Forelimb muscle (tissue), 1 donor: ENCODE measurements at regions not wholly inside any gene's neighbourhood (a gene's known extent, or its start where the extent isn't known, plus 50 kb on each side); places are given as distances from the start of the nearest gene placed in this dataset.

ENCODE experiments used
- DNase-seq: peaks from one replicate; pipeline ENCODE4 v3.0.0-alpha.2; 2013; ENCODE audit warnings: low read depth

DNA sequence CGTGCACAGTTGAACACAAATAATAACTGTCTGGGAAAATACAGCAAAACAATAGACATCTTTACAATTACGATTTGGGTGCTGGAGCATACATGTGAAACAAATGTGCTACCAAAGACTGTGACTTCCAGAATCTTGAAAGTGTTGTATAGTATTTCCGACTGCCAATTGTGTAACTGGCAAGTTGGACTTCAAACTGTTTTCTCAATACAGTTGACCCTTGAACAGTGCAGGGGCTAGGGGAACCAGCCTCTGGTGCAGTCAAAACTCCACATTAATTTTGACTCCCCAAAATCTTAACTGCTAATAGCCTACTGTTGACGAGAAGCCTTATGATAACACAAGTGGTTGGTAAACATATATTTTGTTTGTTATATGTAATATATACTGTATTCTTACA, 904.2 kb downstream of the EPHA3 start:
- no peak for DNase-seq

DNA sequence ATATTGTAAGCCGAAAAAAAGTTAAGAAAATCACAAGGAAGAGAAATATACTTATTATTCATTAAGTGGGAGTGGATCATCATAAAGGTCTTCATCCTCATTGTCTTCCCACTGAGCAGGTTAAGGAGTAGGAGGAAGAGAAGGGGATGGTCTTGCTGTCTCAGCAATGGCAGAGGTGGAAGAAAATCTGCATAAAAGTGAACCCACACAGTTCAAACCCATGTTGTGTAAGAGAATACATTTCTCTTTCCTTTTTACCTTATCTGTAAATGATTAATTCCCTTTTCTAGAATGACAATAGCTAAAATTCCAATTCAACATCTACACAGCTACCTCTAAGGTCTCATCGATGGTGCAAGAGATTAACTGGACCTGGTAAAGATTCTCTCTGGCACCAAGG, 904.6 kb downstream of the EPHA3 start:
- DNase-seq = no peak

DNA sequence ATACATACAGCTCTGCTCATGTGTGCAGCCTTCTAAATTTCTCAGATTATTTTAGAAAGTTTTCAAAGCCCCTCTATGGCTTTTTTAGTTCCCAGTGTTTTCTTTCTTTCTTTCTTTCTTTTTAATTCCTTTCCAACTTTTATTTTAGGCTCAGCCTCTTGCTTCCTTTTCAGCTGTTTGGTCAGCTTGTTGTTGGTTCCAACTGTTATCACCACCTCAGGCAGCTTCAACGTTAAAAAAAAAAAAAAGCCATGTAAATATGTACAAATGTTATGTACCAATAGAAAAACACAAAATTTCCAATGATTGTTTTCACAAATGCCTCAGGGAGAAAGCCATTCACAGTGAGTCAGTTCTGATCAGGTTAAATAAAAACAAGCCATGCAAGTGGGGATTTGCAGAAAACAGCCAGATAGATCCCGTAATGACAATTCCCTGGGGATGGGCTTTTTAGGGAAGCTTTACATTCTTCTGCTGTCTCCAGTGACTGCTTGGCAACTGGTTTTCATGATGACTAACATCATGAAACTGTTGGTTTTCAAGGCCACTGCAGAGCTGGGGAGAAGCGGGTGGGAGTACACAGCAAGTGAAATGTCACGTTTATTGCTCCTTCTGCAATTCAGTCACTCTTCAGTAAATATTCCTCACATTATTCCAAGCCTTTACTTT, 908.4 kb downstream of the EPHA3 start:
- DNase-seq = peak; percentile 80

DNA sequence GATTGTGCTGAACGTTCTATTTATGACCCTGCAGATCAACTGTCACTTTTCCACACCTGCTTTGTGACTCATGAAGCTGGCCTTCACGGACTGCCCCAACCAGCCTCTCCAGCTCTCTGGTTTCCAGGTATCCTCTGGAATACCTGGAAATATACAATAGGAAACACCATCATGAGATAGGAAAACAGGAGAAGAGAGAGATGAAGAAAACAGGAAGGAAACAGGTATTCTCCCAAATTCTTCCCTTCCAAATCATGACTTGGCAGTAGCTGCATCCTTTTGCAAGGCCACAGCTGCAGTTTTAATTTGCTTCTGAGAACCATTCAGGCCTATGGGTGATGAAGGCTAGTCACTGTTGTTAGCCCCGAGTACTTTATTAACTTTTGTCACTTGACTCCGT, 909.1 kb downstream of the EPHA3 start:
- no peak for DNase-seq

DNA sequence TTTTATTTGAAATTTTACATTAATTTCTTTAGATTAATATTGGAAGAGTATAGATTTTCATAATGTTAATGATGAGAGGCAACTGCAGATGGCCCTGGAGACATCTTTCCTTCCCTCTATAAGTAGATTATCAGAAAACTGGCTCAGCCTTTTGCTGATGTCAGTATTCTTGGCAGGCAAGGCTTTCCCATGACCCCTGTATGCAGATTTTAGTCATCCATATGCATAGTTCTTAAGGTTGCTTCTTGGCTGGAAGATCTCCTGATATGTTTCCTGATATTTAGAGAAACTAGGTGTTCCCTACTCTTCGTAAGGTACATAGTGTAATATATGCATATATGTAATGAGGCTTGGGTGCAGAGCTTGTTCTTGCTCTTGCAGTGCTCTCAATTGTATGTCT, 911.4 kb downstream of the EPHA3 start:
- no peak for DNase-seq

DNA sequence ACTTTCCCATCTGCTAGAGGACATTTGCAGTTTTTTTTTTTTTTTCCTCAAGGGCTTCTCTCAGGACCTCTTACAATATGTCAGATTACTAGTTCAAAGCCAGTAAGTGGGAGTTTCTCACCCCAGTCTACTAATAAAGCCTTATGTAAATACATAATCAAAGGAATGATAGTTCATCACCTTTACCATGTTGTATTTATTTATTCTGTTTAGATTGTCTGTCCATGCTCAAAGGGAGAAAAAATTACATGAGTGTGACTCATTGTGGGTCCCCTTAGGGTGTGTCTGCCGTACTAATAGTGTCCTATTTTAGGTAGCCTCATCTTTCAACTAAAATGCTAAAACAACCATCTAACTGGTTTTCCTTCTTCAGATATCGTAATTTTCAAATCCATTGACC, 917.6 kb downstream of the EPHA3 start:
- DNase-seq = no peak

DNA sequence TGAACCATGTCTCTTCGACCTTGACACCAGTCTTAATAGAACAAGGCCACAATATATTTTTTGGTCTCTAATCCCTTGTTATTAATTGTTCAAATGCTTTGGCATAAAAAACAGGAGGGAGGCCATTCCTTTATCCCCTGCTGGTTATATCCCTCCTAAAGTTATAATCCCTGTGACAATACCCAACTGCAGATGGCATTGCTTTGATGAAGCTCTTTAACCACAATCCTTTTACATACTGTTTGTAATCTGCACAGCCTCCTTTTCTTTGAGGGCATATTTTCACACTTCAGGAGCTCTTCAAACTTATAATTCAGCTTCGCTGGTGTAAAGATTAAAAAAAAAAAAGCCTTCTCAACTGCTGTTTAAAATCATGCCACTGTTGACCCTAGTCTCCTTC, 919.0 kb downstream of the EPHA3 start:
- no peak for DNase-seq

DNA sequence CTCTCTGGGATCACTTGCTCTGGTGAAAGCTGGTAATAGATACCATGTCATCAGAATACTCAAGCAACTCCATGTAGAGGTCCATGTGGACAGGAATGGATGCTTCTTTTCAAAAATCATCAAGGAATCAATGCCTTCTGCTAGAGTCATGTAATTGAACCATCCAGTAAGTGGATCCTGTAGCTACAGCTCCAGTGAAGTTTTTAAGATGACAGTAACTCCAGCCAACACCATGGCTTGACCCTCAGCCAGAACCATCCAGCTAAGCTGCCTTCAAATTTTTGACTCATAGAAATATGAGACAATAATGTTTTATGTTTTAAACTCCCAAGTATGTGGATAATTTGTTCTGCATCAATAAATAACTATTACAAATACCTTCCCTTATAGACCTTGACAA, 923.7 kb downstream of the EPHA3 start:
- no peak for DNase-seq

DNA sequence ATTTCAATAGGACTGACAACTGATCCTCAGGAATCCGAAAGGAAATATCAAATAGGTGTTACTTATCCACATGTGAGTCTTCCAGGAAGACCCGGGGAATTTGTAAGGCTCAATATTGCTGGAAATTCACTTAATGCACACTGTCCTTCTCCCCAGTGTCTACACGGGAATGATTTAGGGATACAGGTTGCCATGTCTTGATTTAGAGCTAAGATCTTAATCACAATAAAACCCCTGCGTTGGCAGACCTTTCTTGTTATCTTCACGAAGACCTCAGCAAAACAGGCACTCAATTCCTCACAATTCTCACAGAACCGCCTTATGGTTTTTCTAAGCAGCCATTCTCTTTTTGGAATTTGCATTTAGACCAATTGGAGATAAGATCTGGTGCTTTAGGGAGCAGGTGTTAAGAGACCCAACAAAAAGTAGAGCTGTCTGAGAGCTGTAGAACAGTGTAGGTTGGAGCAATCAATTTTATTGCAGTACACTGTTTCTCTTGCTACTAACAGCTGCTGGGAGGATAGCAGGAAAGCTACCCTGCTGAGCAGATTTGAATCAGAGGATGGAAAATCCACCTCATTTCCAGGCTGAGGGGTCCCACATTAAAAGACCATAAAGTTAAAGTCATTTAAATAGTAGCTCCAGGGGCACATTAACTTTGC, 925.7 kb downstream of the EPHA3 start:
- no peak for DNase-seq

DNA sequence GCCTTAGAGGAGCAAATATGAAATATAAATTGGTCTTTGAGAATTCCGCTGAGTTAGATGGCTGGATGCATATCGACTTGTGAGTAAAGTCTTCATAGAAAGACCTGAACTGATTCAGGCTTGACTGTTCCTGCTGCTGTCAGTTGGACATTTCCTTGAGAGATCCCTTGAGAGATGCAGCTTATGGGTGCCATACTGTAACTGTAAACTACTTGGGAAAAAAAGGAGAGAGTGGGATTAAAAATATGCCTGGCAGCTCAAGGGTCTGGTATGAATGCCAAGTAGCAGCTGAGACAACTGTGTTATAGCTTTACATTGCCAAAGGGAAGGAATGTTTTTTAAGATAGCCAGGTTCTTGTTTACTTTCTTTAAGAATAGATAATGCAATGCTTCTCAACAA, 926.6 kb downstream of the EPHA3 start:
- no peak for DNase-seq

DNA sequence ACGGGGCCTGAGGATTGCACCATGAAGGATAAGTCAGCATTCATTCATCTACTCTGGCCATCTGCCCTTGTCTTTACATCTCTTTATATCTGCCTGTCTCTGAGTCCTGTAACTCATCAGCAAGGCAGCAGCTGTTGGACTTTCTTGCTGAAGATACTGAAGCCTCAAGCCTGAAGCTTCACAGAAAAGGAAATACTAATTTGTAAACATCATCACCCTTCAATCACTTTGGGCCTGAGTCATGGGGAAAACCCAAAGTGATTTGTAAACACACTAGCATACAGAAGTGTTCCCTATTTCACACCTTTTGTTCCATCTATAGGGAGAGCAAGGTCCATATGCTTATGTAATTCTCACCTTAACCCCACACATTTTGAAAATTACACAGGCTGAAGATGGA, 928.2 kb downstream of the EPHA3 start:
- DNase-seq = no peak

DNA sequence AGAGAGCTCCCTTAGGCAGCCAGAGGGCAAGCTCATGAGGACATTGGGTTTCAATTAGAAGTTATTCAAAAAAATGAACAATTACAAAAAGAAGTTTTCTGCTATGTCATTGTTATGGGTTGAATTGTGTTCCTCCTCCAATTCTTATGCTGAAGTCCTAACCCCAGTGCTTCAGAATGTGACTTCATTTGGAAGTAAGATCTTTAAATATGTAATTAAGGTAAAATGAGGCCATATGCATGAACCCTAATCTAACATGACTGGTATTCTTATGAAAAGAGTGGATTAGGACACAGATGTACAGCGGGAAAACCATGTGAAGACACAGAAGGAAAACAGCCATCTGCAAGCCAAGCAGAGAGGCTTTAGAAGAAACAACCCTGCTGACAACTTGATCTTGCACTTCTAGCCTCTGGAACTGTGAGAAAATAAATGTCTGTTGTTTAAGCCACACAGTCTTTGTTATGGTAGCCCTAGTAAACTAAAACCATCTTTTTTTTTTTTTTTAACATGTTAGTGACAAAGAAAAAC, 929.6 kb downstream of the EPHA3 start:
- no peak for DNase-seq

DNA sequence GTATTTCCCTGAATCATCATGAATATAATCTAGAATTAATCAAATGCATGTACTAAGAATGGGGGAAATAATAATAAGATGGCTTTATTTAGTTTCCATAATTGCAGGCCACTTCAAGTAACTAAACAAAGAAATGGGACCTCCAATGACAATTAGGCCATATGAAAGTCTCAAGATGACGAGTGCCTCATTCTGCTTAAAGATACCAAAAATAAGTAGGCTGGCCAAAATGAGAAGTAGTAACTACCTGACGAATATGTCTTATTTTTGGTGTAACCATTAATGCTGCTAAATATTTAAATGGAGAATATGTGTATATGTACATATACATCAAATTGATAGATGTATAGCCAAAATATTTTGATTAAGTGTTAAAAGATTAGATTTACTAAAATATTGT, 932.6 kb downstream of the EPHA3 start:
- DNase-seq = no peak

DNA sequence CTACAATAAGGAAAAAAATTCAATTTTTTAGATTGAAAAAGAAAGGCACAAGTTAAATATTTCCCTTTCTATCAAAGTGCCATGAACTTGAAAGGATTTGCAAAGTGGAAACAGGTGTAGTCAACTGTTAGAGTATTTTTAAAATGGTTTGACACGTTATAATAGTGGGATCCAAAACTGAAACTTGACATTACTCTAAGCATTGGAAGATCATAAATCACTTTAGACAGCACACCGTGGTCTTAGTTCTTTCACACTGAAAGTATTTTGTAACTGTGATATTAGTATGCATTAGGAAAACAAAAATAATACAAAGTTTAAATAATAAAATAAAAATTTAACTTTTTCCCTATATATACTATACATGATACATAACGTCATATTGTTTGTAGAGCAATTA, 933.1 kb downstream of the EPHA3 start:
- no peak for DNase-seq

DNA sequence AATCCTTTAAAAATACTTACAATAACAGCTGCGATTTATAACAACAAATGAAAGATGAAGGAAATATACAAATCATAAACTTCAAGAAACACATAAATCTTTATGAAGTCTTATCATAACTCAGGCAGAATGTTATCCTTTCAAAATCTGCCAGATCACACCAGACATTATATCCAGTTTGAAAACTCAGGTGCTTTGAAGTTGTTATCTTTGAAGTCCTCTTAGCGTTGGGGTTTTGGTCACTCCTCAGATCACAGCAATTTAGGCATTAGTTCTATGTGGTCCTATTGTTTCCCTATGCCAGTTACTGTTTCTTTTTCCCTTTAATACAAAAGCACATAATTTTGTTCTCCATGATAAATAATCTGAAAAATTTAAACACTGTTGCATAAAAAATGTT, 934.6 kb downstream of the EPHA3 start:
- no peak for DNase-seq

DNA sequence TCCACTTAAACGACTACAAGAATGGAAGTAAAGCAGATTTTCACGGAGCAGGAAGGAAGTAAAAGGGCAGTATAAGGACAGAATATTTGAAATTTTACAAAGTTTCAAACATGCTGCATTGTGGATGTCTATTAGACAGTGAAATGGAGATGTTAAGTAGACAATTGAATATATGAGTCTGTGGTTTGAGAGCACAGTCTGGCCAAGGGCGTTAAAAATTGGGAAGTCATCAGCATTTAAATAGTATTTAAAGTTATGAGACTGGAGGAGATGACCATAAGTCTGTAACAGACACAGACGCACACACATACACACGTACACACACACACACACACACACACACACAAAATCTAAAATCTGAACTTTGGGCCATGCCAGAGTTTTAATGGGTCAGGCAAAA, 935.9 kb downstream of the EPHA3 start:
- DNase-seq = no peak

DNA sequence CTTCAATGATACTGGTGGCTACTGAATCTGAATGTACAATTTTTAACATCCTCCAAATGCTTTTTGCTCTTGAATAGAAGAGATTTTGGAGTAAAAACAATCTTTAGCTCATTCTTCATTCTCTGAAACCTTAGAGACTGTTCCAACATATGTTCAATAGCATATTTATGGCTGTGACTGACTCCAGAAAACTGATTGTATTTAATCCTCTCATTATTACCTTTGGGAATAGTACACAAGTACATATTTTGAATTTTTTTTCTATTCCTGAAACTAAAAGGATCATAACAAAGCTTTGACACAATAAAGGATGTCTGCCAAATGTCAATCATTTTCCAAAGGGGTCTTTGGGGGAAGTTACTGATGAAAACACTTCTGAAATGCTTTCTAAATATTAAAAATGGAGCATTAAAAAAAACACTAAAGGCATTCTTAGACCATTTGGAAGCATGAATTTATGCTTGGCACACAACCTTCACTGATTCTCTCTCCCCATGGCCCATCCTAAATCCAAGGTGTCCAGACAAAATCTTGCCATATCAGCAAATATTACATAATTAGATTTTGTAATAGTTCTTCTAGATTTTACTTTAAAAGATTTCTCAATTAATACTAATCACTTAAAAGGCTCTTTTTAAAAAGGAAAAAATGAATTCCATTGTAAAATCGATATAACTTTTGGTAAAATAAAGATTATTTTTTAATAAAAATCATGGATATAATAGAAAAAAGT, 936.8 kb downstream of the EPHA3 start:
- DNase-seq = peak; percentile 16

DNA sequence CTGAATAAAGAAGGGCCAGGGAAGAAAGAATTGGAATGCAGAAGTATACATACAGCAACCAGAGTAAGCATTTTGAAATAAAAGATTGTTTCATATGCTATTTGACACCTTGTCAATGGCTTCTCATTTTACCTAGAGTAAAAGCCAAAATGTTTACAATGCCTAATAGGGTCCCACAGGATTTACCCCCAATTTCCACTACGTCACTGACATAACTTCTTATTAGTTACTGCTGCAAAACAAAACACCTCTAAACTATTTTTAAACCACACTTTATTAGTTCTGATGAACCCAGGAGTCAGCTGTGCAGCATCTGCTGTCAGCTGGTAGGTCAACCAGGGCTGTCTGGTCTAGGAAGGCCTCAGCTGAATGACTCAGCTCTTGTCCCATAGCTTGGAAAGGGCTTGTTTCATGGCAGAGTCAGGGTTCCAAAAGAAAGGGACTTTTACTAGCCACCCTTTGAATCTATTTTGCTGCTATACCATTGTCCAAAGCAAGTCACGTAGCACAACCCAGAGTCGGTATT, 945.1 kb downstream of the EPHA3 start:
- DNase-seq = no peak

DNA sequence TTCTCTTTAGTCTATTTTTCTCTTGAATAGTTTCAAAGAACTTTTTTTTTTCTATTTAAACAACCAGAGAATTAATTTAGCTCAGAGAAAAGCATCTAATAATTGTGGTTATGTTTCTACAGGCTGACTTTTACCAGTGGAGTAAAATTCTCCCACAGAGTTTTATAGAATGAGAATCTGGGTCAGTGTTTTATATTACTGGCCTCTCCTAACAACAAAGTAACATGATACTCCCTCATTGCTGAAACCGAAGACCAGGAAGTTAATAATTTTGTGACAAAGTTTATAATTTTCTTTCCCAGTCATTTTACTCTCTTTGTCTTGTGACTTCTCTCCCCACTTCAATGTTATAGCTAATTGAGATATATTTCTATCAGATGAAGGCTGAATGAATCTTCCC, 946.9 kb downstream of the EPHA3 start:
- peak; percentile 45 for DNase-seq

DNA sequence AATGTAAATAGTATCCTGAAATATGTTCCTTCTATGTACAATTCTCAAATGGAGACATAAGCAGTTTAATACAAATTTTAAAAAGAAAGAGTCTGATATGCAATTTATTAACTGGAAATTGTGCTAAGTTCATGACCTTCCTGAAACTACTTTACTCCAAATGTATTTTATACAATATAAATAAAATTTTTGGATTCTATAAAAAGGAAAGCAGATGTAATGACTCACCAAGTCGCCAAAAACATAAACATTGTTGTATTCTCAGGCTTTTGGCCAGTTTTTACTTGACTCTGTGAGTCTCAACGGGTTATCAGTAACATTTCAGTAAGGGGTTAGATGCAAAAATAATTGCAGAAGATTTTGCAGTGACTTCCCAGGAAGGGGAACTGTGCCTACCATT, 948.2 kb downstream of the EPHA3 start:
- DNase-seq = peak; percentile 53

DNA sequence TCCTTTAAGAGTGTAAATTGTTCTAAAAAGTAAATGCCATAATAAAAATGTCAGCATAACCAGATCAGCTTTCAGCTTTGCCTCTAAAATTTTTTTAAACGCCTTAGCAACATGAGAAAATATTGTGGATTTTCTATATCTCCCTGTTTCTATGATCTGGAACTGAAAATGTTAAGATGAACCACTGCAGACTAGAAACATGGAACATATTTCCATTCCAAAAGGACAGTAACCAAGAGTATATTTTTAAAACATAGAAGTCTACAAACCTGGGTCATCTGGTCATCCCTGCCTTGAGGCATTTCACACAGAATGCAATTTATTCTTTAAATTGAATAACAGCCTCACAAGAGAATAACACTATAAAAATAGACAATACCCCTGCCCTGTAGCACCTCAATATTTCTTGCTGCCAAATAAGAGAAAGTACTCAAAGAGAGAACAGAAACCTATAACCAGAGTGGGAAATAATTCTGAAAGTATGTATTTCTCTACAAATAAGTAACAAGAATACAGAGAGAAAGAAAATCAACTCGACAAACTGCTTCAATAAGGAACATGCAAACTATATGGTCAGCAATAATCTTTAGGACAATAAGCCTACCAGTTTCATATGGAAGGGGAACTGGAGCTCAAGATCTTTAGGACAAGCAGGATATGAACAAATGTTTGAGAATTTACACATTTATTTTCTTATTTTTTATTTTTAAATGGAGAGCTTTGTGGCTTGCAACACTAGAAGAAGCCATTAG, 949.0 kb downstream of the EPHA3 start:
- peak; percentile 41 for DNase-seq

DNA sequence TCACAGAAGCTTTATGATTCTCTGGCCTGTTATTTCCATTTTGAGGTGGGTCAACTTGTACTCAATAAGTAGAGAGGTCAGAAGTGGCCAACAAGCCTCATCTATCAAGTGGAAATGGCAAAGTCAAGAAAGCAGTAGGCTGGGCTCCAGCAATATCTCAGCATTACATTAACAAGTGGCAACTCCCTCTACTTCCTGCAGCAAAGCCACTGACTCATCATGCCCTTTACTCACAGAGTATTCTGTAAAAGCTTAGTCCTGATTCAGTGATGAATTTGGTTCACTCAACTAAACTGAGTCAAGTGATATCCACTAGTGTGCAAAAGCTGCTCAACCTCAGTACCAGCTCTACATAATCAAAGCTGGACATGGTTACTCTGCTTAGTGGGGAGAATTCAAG, 954.6 kb downstream of the EPHA3 start:
- DNase-seq = no peak
